Fibroblast of skin of left biceps (primary cell): ENCODE measurements at regions not wholly inside any gene's neighbourhood (a gene's known extent, or its start where the extent isn't known, plus 50 kb on each side); places are given as distances from the start of the nearest gene placed in this dataset.
"Not testable (repeated sequence)": the region's sequence is repeated elsewhere in the genome, so short reads cannot be mapped to it uniquely, and the experiment has no call there.

ENCODE experiments used
- DNase-seq, 2 experiments: peaks; one replicate each; pipeline ENCODE4 v3.0.0-alpha.2; 2013; ENCODE audit warnings: low read depth in 2 of 2

DNA sequence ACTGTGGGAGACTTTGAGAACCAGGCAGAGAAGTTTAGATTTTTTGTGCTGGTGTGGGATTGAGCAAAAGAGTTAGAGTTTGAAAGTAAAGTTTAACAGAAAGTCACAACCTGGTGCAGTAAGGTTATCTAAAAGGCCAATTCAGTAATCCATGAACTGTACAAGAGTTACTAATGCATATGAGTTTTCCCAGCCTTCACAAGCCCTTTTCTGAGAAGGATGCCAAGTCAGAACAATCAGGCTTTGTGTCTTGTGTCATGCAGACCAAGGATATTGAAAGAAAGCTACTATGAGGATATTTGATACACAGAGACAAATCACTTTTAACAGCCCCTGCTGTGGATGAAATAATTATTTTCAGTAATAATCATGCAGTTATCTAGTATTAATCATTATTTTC lies 68.8 kb upstream of the MYO3A start:
- no peak for DNase-seq

- no peak for DNase-seq
These were observed 66.7 kb upstream of the MYO3A start for GRCh38 chr10:25867321-25867720.

DNA sequence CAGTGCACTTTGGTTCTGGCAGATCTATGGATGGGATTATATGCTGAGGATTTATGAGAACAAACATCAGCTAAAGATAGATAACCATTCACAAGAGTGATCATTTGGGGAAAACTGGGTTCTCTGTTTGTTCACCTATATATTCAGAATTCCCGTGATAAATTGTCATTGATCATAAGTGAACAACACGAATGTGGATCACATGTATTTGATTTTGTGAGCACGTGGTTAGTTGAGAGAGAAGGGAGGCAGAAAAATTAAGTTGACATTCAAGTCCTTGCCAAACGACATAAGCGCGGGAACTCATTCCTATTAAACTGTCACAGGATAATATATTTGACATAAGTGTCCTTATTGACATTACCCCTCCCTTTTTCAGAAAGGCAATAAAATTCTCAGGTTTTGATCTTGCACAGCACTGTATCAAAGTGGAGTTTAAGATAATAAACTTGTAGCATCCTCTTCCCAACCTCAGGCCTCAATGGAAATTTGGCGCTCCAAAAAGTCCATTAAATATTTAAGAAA lies 64.9 kb upstream of the MYO3A start:
- DNase-seq = no peak

DNA sequence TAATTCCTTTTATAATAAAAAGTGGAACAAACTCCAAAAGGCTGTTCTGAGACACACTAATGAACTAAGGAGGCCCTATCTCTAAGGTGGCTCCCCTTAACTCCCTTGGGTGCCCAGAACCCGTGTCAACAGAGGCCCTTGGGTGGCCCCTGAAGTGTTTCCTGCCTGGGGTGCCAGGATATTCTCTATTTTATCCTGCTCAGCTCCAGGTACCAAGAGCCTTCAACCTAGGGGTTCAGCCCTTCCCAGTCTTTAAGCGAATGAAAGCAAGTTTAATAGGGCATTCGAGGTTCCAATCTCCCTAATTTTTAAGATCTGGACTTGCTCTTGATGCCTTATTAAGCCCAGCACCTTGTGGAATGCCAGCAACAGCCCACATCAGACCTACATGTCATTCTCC lies 64.4 kb upstream of the MYO3A start:
- DNase-seq = no peak

DNA sequence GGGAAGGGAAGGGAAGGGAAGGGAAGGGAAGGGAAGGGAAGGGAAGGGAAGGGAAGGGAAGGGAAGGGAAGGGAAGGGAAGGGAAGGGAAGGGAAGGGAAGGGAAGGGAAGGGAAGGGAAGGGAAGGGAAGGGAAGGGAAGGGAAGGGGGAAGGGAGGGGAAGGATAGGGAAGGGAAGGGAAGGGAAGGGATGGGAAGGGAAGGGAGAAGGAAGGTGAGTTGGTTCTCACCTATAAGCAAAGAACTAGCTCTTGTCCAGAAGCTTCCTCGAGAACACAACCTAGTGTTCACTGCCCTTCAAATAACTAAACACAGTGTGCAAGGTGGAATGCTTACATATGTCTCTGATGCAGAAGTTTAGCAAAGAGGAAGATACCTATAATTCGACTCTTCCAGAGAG lies 59.6 kb upstream of the MYO3A start:
- DNase-seq = not testable (repeated sequence)

DNA sequence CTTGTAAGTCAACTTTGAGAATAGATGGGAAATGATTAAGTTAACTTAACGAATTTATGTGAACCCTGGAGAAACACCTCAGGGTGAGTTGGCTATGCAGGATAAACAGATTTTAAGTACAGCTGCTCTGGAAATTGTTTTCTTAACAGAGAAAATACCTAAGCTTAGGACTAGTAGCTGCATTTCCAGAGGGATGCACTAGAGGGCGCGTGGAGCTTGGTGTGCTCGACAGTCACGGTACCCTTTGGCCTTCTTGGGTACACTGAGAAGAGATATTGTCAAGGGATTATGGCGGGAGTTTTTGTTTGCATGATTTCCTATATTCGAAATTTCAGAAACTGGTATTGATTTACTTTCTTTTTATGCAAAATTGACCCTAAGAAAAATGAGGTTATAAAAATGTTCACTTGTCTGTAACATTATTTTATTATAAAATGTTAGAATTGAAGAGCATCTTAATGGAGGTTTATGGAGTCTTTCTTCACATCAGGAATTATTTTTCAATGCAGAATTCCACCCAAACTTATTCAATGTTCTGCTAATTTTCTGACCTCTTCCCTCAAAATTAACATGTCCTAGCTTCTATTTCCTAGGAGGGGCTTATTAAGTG lies 58.4 kb upstream of the MYO3A start:
- DNase-seq = peak; percentile 9 to 15

DNA sequence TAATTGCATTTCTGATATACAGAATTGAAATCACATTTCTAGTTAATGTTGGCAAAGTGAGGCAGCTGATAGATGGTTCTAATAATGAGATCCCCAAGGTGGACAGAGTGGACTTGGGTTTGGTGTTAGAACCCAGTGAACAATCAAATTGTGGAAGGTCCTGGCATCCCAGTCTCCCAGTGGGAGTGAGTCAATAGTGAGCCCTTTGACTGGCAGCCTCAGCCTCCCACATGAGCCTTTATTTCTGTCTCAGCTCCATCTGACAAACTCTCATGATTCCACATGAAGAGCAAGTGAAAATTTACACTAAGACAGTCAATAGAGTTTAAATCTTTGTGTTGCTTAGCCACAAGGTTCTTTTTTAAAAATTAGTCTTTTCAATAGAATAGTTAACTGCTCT lies 56.7 kb upstream of the MYO3A start:
- no peak for DNase-seq
